Adrenal gland (tissue), 5 donors: ENCODE measurements at regions not wholly inside any gene's neighbourhood (a gene's known extent, or its start where the extent isn't known, plus 50 kb on each side); places are given as distances from the start of the nearest gene placed in this dataset.

Source experiments
- CTCF ChIP-seq, 6 experiments: fragments of 450-650 bp in 4 of 6; fragments of 200-600 bp in 2 of 6; sonication (generic) in 1 of 6; IDR thresholded peaks; 1 replicate in 5 of 6; 2 replicates in 1 of 6; pipeline versions ENCODE4 v1.5.1 to v1.8.0; 2016 to 2021; ENCODE audit warnings: antibody characterized with exemption in 6 of 6, mild to moderate bottlenecking in 2 of 6, moderate library complexity in 1 of 6
- POLR2A ChIP-seq, 2 donors: fragments of 450-650 bp; IDR thresholded peaks; one replicate each; pipeline ENCODE4 v1.6.1; 2017; ENCODE audit warnings: antibody characterized with exemption in 2 of 2, mild to moderate bottlenecking in 2 of 2, moderate library complexity in 1 of 2
- donor health status: DM: no; HTN: no; CAD: no.

DNA sequence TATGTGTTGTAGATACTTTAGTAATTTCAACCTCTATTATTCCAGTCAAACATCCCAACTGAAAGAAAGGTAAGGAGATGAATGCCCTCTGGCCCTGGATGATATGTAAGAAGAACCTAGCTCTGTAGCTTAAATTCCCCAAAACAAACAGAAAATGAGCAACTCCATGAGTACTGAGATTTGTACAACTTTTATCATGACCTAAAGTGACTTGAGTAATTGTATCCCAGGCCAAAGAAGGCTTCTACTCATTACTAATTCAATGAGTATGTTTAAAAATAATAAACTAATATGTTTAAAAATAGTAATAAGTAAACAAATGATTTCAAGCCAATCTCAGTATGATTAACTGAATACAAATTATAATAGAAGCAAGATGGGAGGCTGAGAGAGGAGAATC, 414.0 kb upstream of the ACTBL2 start:
- no peak for TF ChIP-seq CTCF (IDR thresholded peaks at IDR 0.05)
- TF ChIP-seq POLR2A (IDR thresholded peaks at IDR 0.05), result no peak
